Naive thymus-derived CD4-positive, alpha-beta T cell (primary cell): ENCODE measurements at regions not wholly inside any gene's neighbourhood (a gene's known extent, or its start where the extent isn't known, plus 50 kb on each side); places are given as distances from the start of the nearest gene placed in this dataset.

ENCODE experiments used
- ATAC-seq: fragments of 150-1000 bp; cut with Tn5 transposase; 2 replicates; pipeline ENCODE4 v1.10.0; 2021; ENCODE audit warnings: mild to moderate bottlenecking, moderate library complexity
- CTCF ChIA-PET: fragments of 350-600 bp; sonication (Branson Sonifier 250); formaldehyde crosslinking; loops from one replicate; lab custom pipeline; 2021; ENCODE audit warnings: antibody characterized with exemption; lab: Charles Lee
- POLR2A ChIA-PET: fragments of 350-600 bp; sonication (Branson Sonifier 250); formaldehyde crosslinking; loops from one replicate; lab custom pipeline; 2021; ENCODE audit warnings: antibody characterized with exemption, inconsistent platforms; lab: Charles Lee
- DNase-seq, 9 donors: peaks; one replicate each; pipeline versions ENCODE4 v3.0.0 to v3.0.0-alpha.2; 2020 to 2022; ENCODE audit warnings: mixed read lengths in 1 of 9
- H3K27ac ChIP-seq: one replicate; pipeline ENCODE4 v1.7.0; 2013; ENCODE audit warnings: mild to moderate bottlenecking, low read depth, low read length, moderate library complexity
- H3K27me3 ChIP-seq, 2 donors: one replicate each; pipeline ENCODE4 v1.7.0; 2013; ENCODE audit warnings: low read length in 2 of 2, mild to moderate bottlenecking in 2 of 2, moderate library complexity in 2 of 2; ENCODE audit not compliant: control insufficient read depth in 2 of 2, insufficient read depth in 2 of 2
- H3K36me3 ChIP-seq, 3 experiments: 1 replicate in 2 of 3; 2 replicates in 1 of 3; pipeline ENCODE4 v1.7.0; 2013; ENCODE audit warnings: low read length in 3 of 3, mild to moderate bottlenecking in 3 of 3, moderate library complexity in 1 of 3; ENCODE audit not compliant: insufficient read depth in 3 of 3, control insufficient read depth in 2 of 3
- H3K4me1 ChIP-seq, 2 donors: one replicate each; pipeline ENCODE4 v1.7.0; 2013; ENCODE audit warnings: low read length in 2 of 2, mild to moderate bottlenecking in 2 of 2, moderate library complexity in 1 of 2; ENCODE audit not compliant: control insufficient read depth in 2 of 2, insufficient read depth in 2 of 2
- H3K4me3 ChIP-seq: 2 replicates; pipeline ENCODE4 v1.7.0; 2013; ENCODE audit warnings: mild to moderate bottlenecking, low read length
- H3K9me3 ChIP-seq, 3 experiments: 1 replicate in 2 of 3; 2 replicates in 1 of 3; pipeline ENCODE4 v1.7.0; 2013; ENCODE audit warnings: low read length in 3 of 3; ENCODE audit not compliant: control insufficient read depth in 2 of 3
- H3K27ac Mint-ChIP-seq, 9 donors: one replicate each; pipeline ENCODE4 v1.8.0; 2020 to 2022; ENCODE audit warnings: mixed read lengths in 9 of 9, mild to moderate bottlenecking in 8 of 9, moderate library complexity in 5 of 9, inconsistent platforms in 2 of 9
- H3K27me3 Mint-ChIP-seq, 5 donors: one replicate each; pipeline ENCODE4 v1.8.0; 2021 to 2022; ENCODE audit warnings: mixed read lengths in 5 of 5, mild to moderate bottlenecking in 1 of 5
- H3K36me3 Mint-ChIP-seq, 5 donors: one replicate each; pipeline ENCODE4 v1.8.0; 2020 to 2022; ENCODE audit warnings: mixed read lengths in 5 of 5, mild to moderate bottlenecking in 3 of 5, inconsistent platforms in 1 of 5
- H3K4me1 Mint-ChIP-seq, 7 donors: one replicate each; pipeline ENCODE4 v1.8.0; 2020 to 2022; ENCODE audit warnings: mixed read lengths in 7 of 7, mild to moderate bottlenecking in 3 of 7, inconsistent platforms in 1 of 7
- H3K4me3 Mint-ChIP-seq, 10 donors: one replicate each; pipeline ENCODE4 v1.8.0; 2020 to 2022; ENCODE audit warnings: mild to moderate bottlenecking in 10 of 10, mixed read lengths in 10 of 10, moderate library complexity in 6 of 10, inconsistent platforms in 2 of 10
- H3K9me3 Mint-ChIP-seq, 11 donors: one replicate each; pipeline ENCODE4 v1.8.0; 2020 to 2022; ENCODE audit warnings: mixed read lengths in 11 of 11, mild to moderate bottlenecking in 4 of 11, inconsistent platforms in 1 of 11, moderate library complexity in 1 of 11
- intact Hi-C, 2 donors: fragments of 100-400 bp; cut with micrococcal nuclease; formaldehyde crosslinking; loops; one replicate each; pipeline ENCODE4 v1.15.1; 2023

- H3K27me3 ChIP-seq, result no peaks in the 10 kb centered on the region
- H3K27ac Mint-ChIP-seq, result no peak overlapping the region
Measured at GRCh38 chr16:24433706-24434105, 105.7 kb upstream of the RBBP6 start.

GRCh38 chr16:24440306-24440705 lies 99.1 kb upstream of the RBBP6 start:
- intact Hi-C loops, result no loop called here
- no peaks in the 10 kb centered on the region for H3K27me3 ChIP-seq
- H3K4me3 ChIP-seq, result no peak overlapping the region
- peaks cover 0 to 19% (median 17%) of the 10 kb centered on the region in 5 donors for H3K27me3 Mint-ChIP-seq
- H3K27ac ChIP-seq, result no peak overlapping the region
- H3K4me1 Mint-ChIP-seq, result no peaks in the 10 kb centered on the region
- H3K4me3 Mint-ChIP-seq, result no peak overlapping the region
- no peaks in the 10 kb centered on the region for H3K36me3 Mint-ChIP-seq
- no peak overlapping the region for H3K27ac Mint-ChIP-seq
- ChIA-PET POLR2A (no interaction called here), CTCF (interaction anchor here (0.6 kb wide), 1 partner anchor 47 kb away, joined by 3 read pairs; no protein-coding TSS in a partner anchor)
- peaks cover 0 to 4% (median 0%) of the 10 kb centered on the region in 11 donors for H3K9me3 Mint-ChIP-seq
- H3K4me1 ChIP-seq, result no peaks in the 10 kb centered on the region
- no peaks in the 10 kb centered on the region for H3K9me3 ChIP-seq
- no peaks in the 10 kb centered on the region for H3K36me3 ChIP-seq
- DNase-seq (no peak), ATAC-seq (peak; percentile 31)

More at GRCh38 chr16:24433706-24434105, 105.7 kb upstream of the RBBP6 start:
- ATAC-seq (no peak), DNase-seq (no peak)
- no peaks in the 10 kb centered on the region for H3K4me1 ChIP-seq
- H3K27ac ChIP-seq, result no peak overlapping the region
- Mint-ChIP-seq H3K27me3 (peaks cover 2 to 38% (median 25%) of the 10 kb centered on the region in 5 donors), H3K36me3 (no peaks in the 10 kb centered on the region), H3K9me3 (peaks cover 0 to 4% (median 0%) of the 10 kb centered on the region in 11 donors), H3K4me1 (peaks cover 0 to 2% (median 0%) of the 10 kb centered on the region in 7 donors), H3K4me3 (no peak overlapping the region)
- no peaks in the 10 kb centered on the region for H3K36me3 ChIP-seq
- intact Hi-C loops, result no loop called here
- H3K9me3 ChIP-seq, result no peaks in the 10 kb centered on the region
- H3K4me3 ChIP-seq, result no peak overlapping the region
- POLR2A ChIA-PET, result no interaction called here
- CTCF ChIA-PET, result no interaction called here

GRCh38 chr16:24442631-24443030 lies 96.7 kb upstream of the RBBP6 start:
- H3K27me3 Mint-ChIP-seq, result peaks cover 0 to 19% (median 17%) of the 10 kb centered on the region in 5 donors
- Histone ChIP-seq H3K4me1 (no peaks in the 10 kb centered on the region), H3K4me3 (no peak overlapping the region), H3K27ac (no peak overlapping the region), H3K36me3 (no peaks in the 10 kb centered on the region), H3K9me3 (no peaks in the 10 kb centered on the region), H3K27me3 (no peaks in the 10 kb centered on the region)
- H3K9me3 Mint-ChIP-seq, result peaks cover 0 to 2% (median 0%) of the 10 kb centered on the region in 11 donors
- no peak for ATAC-seq
- CTCF ChIA-PET, result no interaction called here
- no peak overlapping the region for H3K4me3 Mint-ChIP-seq
- intact Hi-C loops, result no loop called here
- POLR2A ChIA-PET, result no interaction called here
- no peak overlapping the region for H3K27ac Mint-ChIP-seq
- no peaks in the 10 kb centered on the region for H3K4me1 Mint-ChIP-seq
- H3K36me3 Mint-ChIP-seq, result no peaks in the 10 kb centered on the region
- DNase-seq, result no peak

- POLR2A ChIA-PET, result no interaction called here
- Mint-ChIP-seq H3K27ac (no peak overlapping the region), H3K4me3 (no peak overlapping the region)
Measured at GRCh38 chr16:24445216-24445615, 94.2 kb upstream of the RBBP6 start.

GRCh38 chr16:24446189-24446588 lies 93.2 kb upstream of the RBBP6 start:
- intact Hi-C loops, result no loop called here
- no peaks in the 10 kb centered on the region for H3K27me3 ChIP-seq
- no peak overlapping the region for H3K27ac Mint-ChIP-seq
- H3K27ac ChIP-seq, result no peak overlapping the region
- no peak for ATAC-seq
- no peaks in the 10 kb centered on the region for H3K36me3 Mint-ChIP-seq
- no peaks in the 10 kb centered on the region for H3K4me1 Mint-ChIP-seq
- H3K4me3 Mint-ChIP-seq, result no peak overlapping the region
- peaks cover 0 to 15% (median 9%) of the 10 kb centered on the region in 5 donors for H3K27me3 Mint-ChIP-seq
- DNase-seq, result no peak
- no peaks in the 10 kb centered on the region for H3K36me3 ChIP-seq
- H3K9me3 ChIP-seq, result no peaks in the 10 kb centered on the region
- no peaks in the 10 kb centered on the region for H3K4me1 ChIP-seq
- no peaks in the 10 kb centered on the region for H3K9me3 Mint-ChIP-seq
- ChIA-PET CTCF (no interaction called here), POLR2A (no interaction called here)
- H3K4me3 ChIP-seq, result no peak overlapping the region

More at GRCh38 chr16:24445216-24445615, 94.2 kb upstream of the RBBP6 start:
- Mint-ChIP-seq H3K36me3 (no peaks in the 10 kb centered on the region), H3K27me3 (peaks cover 0 to 15% (median 9%) of the 10 kb centered on the region in 5 donors), H3K4me1 (no peaks in the 10 kb centered on the region), H3K9me3 (no peaks in the 10 kb centered on the region)
- CTCF ChIA-PET, result no interaction called here
- no peak for ATAC-seq
- Histone ChIP-seq H3K36me3 (no peaks in the 10 kb centered on the region), H3K27me3 (no peaks in the 10 kb centered on the region), H3K4me3 (no peak overlapping the region), H3K27ac (no peak overlapping the region), H3K4me1 (no peaks in the 10 kb centered on the region), H3K9me3 (no peaks in the 10 kb centered on the region)
- no peak for DNase-seq
- intact Hi-C loops, result no loop called here

- H3K27me3 Mint-ChIP-seq, result peaks cover 12 to 28% (median 20%) of the 10 kb centered on the region in 5 donors
- ChIA-PET POLR2A (no interaction called here), CTCF (no interaction called here)
- no peaks in the 10 kb centered on the region for H3K36me3 Mint-ChIP-seq
- no peak overlapping the region for H3K27ac ChIP-seq
- no peaks in the 10 kb centered on the region for H3K9me3 Mint-ChIP-seq
- DNase-seq (no peak), ATAC-seq (no peak)
- no peaks in the 10 kb centered on the region for H3K4me1 ChIP-seq
- intact Hi-C loops, result no loop called here
- no peaks in the 10 kb centered on the region for H3K27me3 ChIP-seq
- no peak overlapping the region for H3K4me3 ChIP-seq
- H3K9me3 ChIP-seq, result no peaks in the 10 kb centered on the region
- no peak overlapping the region for H3K27ac Mint-ChIP-seq
- H3K36me3 ChIP-seq, result no peaks in the 10 kb centered on the region
- no peak overlapping the region for H3K4me3 Mint-ChIP-seq
- H3K4me1 Mint-ChIP-seq, result no peaks in the 10 kb centered on the region
Measured at GRCh38 chr16:24452724-24453123, 86.6 kb upstream of the RBBP6 start.

- Histone ChIP-seq H3K27me3 (no peaks in the 10 kb centered on the region), H3K27ac (no peak overlapping the region), H3K36me3 (no peaks in the 10 kb centered on the region), H3K4me1 (no peaks in the 10 kb centered on the region), H3K4me3 (no peak overlapping the region), H3K9me3 (no peaks in the 10 kb centered on the region)
- no peaks in the 10 kb centered on the region for H3K4me1 Mint-ChIP-seq
- ATAC-seq, result no peak
- H3K27ac Mint-ChIP-seq, result no peak overlapping the region
- H3K4me3 Mint-ChIP-seq, result no peak overlapping the region
- CTCF ChIA-PET, result no interaction called here
- peaks cover 4 to 33% (median 19%) of the 10 kb centered on the region in 5 donors for H3K27me3 Mint-ChIP-seq
- H3K9me3 Mint-ChIP-seq, result peaks cover 0 to 34% (median 6%) of the 10 kb centered on the region in 11 donors
- POLR2A ChIA-PET, result no interaction called here
- no peak for DNase-seq
- H3K36me3 Mint-ChIP-seq, result no peaks in the 10 kb centered on the region
- intact Hi-C loops, result no loop called here
Measured at GRCh38 chr16:24463196-24463945, 76.0 kb upstream of the RBBP6 start.
